IPS DF 4.7 (cell line): ENCODE measurements at regions not wholly inside any gene's neighbourhood (a gene's known extent, or its start where the extent isn't known, plus 50 kb on each side); places are given as distances from the start of the nearest gene placed in this dataset.
"Not testable (repeated sequence)": the region's sequence is repeated elsewhere in the genome, so short reads cannot be mapped to it uniquely, and the experiment has no call there.

Source experiments
- DNase-seq: peaks from one replicate; pipeline ENCODE4 v3.0.0-alpha.2; 2013; ENCODE audit warnings: low spot score; ENCODE audit errors: extremely low read depth

DNA sequence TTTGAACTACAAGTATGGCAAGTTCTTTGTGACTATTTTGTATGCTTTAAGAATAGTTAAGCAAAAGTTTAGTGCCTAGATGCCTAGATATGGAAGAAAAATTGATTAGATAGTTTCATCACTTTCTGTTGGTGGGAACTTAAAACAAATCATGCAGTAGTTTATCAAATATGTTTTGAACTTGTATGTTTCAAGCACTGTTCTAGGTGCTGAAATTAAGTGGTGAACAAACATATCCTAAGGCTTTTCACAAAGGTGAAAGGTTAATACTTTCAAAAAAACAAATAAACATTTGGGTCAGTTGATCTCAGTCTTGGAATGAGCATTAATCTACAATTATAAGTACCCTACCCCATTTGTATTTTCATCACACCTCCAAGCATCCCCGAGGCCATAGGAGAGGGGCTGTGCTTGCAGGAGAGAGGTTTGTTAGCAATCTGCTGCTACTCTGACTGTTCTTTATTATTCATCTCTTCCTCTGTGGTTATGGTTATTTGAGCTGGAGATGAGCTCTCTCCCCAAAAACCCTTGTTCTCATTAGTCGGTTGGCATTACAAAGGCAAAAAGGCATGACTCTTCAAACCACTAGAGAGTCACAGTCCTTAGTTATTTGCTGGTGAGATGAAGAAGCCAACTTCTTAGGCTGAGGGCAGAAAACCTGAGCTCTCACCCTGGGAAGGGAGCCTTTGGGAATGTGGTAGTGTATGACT, 103.9 kb upstream of the FHL2 start:
- no peak for DNase-seq

DNA sequence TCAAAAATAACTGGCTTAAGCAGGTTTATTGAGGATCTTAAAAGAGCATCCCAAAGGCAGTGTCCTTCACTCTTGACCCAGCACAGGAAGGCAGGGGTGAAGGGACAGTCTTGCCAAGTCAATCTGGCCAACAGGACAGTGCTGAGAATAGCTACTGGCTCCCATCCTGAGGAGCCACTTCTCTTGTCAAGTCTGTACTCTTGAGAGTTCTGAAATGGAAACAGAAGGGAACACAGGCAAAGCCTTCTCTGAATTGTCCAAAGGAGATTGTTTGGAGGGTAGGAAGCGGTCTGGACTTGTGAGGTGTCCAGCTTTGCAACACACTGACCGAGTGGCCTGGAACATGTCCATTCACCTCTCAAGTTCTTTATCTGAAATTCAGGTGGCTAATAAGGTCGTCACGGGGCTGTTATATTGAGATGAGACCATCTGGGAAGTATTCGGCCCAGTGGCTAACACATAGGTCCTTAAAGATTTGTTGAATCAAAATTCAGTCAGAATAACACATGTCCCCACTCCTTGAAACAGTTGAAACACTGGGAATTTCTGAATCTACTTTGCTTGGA, 99.5 kb upstream of the FHL2 start:
- no peak for DNase-seq

DNA sequence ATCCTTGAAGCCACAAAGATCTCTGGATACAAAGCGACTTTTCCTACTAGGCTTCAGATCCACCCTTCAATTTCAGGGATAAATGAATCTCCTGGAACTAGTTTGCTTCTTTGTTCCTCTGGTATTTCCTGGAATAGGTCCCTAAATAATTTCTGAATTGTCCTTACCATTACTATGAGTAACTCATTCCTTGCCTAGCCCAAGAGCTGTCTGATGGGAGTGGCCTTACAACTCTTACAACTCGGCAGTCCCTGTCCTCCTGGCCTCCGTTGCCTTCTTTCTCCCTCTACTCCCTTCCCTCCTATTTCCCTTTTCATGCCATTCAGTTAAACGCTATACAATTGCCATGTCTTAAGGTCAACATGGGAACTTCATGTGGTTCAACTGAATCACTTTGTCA, 98.2 kb upstream of the FHL2 start:
- no peak for DNase-seq

DNA sequence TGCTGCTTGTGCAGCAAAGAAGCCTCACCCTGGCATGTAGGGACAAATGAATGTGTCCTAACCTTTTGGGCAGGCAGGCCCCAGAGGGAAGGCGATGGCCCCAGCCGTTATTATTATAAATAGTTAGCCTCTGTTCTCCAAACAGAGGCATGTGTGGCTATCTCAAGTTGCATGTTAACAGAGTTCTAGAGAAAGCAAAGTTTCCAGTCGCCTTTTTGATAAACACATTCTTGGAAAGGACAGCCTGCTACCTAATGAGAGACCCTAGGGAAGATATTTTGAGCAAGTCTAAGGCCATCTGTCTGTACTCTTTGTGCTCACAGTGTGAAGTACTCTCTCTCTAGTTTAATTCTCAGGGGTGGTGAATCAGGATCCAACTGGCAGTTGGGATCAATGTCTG, 97.4 kb upstream of the FHL2 start:
- DNase-seq, result no peak

DNA sequence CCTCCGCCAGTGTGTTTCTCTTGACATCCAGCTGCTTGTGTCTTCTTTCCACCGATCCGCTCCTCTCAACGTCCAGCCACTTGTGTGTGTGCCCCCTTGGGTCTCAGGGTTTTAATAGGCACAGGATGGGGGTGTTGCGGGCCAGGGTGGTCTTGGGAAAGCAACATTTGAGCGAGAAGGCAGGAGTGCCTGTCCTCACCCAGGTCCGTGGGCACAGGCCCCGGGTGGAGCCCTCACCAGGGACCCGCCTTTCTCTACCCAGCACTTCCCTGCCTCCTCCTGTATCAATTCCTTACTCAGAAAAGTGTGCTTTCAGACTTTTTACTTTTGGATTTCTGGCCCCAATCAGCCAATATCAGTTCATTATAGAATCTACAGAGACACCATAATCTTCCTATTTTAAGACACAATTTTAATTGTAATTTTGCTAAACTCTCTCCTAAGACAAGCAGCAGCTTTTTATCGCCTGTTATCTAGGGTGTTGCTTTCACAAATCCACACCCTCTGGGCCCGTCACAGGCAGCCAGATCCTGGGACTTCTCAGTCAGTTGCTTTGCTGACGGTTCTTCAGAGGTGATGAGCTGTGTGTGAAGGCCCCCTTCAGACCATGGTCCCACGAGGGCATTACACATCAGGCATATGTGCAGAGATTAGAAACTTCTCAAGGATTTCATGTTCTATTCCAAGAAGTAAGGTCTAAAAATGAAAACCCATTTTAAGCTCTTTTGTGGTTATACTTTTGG, 96.0 kb upstream of the FHL2 start:
- DNase-seq, result no peak

DNA sequence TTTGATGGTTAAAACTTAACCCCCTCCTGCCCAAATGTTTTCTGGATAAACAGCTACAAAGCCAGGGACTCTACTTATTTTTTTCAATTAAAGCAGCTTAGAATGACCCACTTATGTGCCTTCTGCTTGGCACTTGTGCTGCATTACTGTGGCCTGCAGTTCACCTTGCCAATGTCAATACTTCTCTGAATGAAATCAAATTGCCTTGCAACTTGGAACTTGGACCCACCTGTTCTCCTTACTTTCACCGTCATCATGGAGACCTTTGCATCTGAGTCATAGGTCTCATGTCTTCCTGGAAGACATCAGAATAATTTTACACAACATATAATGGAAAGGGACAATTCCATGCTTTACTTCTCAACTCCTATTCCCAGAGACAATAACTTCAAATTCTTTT, 92.1 kb upstream of the FHL2 start:
- no peak for DNase-seq

DNA sequence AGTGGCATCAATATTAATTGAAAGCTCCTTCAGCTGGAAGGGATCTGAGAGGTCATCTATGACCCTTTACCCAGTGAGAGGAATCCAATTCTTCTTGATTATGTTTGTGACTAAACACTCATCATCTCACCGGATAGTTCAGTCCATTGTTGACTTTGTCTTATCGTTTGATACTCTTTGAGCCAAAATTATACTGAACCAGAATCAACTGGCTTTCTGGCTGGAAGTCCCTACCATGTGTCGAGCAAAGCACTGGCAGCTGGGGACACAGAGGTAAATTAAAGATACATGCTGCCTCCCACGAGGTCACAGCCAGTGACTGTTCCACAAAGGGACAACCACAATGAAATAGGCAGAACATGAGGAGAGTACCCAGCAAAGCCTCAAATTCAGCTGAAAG, 91.4 kb upstream of the FHL2 start:
- DNase-seq, result no peak

DNA sequence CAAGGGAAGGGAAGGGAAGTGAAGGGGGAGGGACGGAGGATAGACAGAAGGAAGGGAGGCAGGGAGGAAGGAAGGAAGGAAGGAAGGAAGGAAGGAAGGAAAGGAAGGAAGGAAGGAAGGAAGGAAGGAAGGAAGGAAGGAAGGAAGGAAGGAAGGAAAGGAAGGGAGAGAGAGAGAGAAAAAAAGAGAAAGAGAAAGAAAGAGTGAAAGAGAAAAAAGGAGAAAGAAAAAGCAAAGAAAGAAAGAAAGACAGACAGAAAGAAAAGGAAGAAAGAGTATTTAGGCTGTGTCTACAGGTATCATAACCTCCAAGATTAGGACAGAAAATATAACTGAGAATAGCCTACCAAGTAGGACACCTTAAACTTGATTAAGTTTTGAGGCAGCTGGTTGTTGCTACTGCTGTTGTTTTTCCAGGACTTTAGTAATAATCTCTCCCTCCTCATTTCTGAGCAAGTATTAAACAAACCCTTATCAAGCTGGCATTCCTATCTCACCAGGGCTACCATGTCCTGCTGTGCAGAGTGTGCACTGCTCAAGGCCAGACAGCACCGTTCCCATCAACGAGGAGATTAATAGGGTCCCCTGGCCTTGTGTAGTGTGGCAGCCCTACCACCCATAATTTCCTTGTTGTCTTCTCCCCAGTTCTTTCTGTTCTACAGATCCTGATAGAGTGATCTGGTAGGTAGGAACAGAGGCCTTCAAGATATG, 90.5 kb upstream of the FHL2 start:
- no peak for DNase-seq

DNA sequence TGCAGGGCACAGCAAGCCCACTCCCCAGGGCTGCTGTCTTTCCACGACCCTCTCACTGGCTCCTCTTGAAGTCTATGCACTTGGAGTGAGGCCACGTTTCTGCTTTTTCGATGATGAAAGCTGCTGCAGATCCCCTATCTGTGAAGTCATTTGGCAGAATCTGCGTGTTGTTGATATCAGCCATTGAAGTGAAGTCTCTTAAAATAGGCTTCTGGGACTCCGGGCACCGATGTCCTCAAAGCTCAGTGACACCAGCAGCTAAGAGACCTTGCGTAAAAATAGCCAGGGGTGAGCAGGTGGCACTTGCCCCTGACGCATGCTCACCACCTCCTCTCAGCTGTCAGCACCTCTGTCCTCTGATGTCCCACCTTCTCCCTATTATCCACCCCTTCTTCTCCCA, 89.4 kb upstream of the FHL2 start:
- DNase-seq, result no peak

DNA sequence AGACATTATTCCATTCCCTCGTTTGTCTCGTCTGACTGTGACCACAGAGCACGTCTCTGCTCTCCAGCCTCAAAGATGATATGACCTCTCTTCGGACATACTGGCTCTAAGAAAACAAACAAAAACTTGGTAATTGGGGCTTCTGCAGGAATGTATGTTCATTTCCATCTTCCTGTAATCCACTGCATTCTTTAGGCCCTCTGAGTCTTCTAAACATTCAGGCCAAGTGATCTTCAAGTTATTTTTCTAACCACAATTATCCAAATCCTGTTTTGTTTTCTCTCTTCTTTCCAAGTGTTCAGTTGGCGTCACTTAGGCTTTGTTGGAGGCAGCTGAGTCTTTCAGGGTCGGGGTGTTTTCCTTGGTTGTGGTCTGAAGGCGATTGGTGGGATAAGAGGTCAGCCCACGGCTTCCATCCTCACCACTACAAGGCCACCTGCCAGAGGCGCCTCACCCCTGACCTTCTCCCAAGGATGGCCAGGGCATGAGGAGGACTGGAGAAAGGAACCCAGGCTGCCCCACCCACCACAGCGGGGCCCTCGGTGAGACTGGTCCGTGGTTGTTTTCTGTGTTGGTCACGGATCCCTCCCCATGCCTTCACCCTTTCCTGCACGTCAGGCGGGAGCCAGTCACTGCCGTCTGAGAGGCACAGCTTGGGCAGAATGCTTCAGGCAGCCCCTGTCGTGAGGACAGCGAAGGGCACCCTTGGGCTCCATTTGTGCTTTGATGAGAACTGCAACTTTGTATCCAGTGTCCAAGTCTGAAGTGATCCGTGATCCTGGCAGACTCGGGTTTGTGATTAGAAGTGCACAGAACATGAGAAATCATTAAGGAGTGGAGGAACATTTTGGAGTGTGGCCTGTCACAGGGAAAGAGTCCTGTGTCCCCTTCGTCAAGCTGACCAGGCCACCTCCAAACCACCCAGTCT, 88.6 kb upstream of the FHL2 start:
- DNase-seq, result no peak

DNA sequence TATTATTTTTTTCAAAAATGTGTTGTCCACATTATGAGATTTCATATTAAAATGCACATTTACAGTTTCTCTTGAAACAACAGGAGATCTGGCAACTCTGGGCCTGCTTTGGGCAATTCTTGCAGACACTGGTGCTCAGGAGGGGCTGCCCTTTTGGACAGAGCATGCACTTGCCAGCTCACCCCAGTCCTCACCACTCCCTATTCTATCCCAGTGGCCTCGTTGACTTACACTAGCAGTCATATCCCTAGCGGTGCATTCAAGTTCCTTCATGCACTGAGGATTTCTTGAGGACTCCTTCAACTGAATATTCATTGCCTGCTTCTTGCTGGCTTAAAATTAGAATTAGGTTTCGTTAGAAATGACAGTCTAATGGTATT, 87.9 kb upstream of the FHL2 start:
- DNase-seq, result no peak

DNA sequence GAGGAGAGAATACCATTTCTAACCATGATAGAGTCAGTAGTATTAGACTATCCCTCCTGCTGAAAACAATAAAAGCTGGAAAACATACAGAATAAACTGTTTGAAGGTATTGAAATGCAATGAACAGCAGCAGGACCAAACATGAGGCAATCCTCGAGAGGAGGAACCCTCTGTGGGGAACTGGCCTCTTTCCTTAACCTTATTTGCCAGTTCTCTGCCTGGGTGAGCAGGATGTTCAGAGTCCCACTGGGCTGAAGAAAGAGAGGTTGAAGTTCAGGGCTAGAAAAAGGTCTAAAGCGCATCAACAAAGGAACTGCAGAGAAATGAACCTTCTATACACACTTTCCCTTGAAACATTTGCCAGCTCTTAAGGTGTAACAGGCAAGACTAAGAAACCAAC, 79.8 kb upstream of the FHL2 start:
- DNase-seq, result no peak

DNA sequence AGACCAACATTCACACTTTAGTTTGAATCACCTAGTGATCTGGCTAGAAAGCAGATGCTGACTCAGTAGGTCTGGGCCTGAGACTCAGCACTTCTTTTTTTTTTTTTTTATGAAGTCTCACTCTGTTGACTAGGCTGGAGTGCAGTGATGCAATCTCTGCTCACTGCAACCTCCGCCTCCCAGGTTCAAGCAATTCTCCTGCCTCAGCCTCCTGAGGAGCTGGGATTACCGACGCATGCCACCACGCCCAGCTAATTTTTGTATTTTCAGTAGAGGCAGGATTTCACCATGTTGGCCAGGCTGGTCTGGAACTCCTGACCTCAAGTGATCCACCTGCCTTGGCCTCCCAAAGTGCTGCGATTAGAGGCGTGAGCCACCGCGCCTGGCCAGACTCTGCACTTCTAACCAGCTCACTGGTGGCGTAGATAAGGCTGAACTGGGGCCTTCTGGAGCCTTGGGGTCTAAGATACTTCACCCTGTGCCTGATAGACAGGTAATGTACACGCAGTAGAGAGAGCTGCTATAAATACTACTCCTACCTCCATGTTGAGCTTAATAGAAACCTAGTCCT, 78.3 kb upstream of the FHL2 start:
- DNase-seq, result not testable (repeated sequence)

DNA sequence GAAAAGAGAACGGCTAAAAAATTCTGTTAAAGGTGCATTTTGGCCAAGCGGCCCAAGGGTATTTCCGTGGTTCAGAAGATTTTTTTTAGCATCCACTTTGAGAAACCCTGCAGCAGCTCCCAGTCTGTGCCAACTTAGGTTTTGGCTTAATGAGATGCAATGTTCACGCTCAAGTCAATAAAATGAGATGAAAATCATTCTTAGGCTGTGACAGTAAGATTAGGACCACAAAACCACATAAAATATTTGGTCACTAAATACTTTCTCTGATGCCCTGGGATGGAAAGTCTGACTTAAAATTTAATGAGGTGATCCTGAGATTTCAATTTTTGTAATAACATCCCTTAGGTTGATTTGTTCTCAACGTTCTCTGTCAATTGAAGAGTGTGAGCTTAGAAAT, 74.2 kb upstream of the FHL2 start:
- DNase-seq, result no peak

DNA sequence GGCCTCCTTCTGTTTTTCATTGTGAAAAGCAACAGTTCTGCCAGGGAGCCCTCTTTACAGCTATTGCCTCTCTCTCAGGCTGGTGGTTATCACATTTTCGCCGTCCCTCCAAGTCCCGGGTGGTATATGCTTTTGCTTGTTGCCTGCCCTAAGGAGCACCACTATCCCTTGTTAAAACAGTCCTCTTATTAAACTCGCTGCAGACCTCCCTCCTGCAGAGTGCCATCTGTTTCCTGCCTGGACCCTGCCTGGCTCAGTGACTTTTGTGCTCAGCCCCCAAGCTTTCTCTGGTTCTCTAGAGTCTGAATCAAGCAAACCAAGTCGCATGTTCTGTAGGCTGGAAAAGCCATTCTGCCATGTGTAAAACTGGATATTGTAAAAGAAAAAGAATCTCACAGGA, 72.1 kb upstream of the FHL2 start:
- no peak for DNase-seq

DNA sequence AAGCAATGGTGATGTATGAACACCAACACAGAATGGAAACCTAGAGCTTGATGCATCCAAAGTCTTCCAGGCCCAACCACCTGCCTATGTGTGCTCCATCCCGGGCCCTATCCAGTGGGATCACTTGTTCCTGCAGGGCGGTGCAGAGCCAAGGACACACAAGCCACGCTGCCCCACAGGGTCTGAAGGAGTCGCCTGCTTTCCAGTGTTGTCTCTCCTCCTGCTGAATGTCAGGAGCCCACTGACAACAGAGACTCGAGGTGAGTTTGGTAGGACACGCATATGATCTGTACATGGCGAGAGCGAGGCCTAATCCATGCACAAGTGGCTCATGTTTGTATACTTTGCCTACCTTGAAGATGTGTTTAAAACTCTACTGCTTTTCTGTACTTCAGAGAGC, 70.9 kb upstream of the FHL2 start:
- DNase-seq, result no peak

DNA sequence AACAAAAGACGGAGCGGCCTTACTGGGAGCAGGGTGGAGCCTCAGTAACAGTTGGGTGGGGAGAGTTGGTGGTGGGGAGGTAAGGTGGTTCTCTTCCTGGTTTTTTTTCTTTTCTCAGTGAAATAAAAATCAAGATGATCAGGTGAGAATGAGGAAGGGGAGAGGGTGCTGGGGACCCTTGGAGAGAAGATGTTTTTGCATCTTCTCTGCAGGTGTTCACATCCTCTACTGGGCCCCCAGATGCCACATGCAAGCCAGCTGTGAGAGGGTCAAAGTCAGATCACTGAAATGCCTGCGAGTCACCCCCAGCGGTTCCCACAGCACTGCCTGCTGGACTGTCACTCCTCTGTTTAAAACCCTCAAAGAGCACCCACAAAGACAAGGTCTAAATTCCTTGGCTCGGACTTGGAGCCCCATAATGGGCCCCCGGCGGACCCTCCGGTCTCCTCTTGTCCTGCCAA, 69.8 kb upstream of the FHL2 start:
- no peak for DNase-seq

DNA sequence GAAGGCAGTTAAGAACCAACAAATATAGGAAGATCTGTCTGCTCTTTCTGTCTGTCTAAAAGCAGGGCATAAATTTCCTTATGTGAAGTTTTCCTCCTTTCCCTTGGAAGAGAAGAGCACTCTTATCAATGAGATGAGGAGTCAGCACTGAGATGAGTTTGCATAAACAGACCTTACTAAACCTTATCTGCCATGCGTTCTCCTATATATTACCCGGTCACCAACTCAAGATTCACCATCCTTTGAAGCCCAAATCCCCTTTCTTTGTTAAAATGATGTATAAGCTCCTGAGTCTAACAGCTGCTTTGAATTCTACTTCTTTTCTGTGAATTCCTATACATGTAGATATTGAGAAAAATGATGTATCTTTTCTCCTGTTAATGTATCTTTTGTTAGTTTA, 65.5 kb upstream of the FHL2 start:
- no peak for DNase-seq

DNA sequence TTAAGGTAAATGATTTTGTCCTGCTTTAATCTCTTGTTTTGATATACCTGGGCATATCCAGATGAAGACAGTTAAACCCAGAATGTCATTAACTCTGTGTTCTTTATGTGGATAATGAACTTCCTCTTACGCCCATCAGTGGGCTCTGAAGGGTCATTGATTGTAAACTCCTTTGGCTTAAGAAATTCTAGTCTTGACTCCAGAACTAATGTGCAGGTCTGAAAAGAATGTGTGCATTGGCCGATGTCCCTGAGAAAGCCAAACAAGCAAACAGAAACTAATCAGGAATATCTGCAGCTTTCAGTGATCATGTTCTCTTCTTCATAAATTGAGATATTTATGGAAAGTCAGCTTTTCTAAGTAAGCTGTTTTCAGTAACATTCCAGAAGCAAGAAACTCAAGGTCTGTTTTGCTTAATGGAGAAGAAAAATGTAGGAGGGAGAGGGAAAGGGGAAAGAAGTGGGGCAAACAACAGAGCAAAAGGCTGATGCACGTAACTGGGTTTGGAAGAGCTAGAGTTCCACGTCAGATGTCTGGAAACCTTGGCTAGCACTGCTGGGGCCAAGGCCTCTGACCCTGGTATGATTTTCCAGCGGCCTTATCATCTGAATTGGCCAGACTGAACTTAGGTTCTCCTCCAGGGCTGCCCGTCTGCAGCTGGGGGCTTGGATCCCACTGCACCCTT, 61.3 kb upstream of the FHL2 start:
- no peak for DNase-seq

DNA sequence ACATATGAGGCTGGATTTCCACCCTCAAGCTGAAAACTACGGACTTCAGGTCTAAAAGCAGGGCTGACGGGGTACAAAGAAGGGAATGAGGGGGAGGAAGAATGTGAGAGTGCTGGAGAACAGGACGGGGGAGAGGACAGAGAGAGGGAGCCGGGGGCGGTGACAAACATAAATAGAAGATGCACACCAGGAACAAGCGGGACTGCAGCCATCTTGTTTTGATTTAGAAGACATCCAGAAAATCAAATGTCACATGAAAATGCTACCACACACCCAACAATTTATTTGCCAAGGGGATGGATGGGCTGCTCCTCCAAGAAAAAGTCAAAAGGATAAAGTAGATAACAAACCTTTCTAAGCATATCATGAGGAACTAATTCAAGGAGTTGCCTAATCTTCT, 59.2 kb upstream of the FHL2 start:
- no peak for DNase-seq
